GM18858 (cell line): ENCODE measurements at regions not wholly inside any gene's neighbourhood (a gene's known extent, or its start where the extent isn't known, plus 50 kb on each side); places are given as distances from the start of the nearest gene placed in this dataset.

ENCODE experiments used
- ATAC-seq: cut with Tn5 transposase; IDR thresholded peaks from one replicate; pipeline ENCODE4 v1.9.1; 2021; ENCODE audit not compliant: unreplicated experiment

- ATAC-seq, result no peak
Observed at GRCh38 chr4:4808086-4808485, 51.4 kb upstream of the MSX1 start.

GRCh38 chr4:4805887-4806286 is 53.6 kb upstream of the MSX1 start:
- ATAC-seq, result no peak

GRCh38 chr4:4803912-4804296 is 55.6 kb upstream of the MSX1 start:
- no peak for ATAC-seq

GRCh38 chr4:4803216-4803911 is 56.1 kb upstream of the MSX1 start:
- no peak for ATAC-seq

GRCh38 chr4:4800646-4801408 is 58.6 kb upstream of the MSX1 start:
- ATAC-seq, result no peak

GRCh38 chr4:4794421-4794820 is 65.0 kb upstream of the MSX1 start:
- ATAC-seq, result no peak

- ATAC-seq, result no peak
Observed at GRCh38 chr4:4792466-4792865, 67.0 kb upstream of the MSX1 start.

- ATAC-seq, result no peak
Observed at GRCh38 chr4:4791299-4792111, 68.0 kb upstream of the MSX1 start.

GRCh38 chr4:4789462-4789861 is 70.0 kb upstream of the MSX1 start:
- no peak for ATAC-seq

GRCh38 chr4:4788573-4788972 is 70.9 kb upstream of the MSX1 start:
- no peak for ATAC-seq

- ATAC-seq, result no peak
Observed at GRCh38 chr4:4787421-4787820, 72.0 kb upstream of the MSX1 start.

- ATAC-seq, result no peak
Observed at GRCh38 chr4:4784379-4784778, 75.1 kb upstream of the MSX1 start.

- ATAC-seq, result no peak
Observed at GRCh38 chr4:4783847-4784246, 75.6 kb upstream of the MSX1 start.

GRCh38 chr4:4782969-4783368 is 76.5 kb upstream of the MSX1 start:
- no peak for ATAC-seq

- ATAC-seq, result no peak
Observed at GRCh38 chr4:4781936-4782707, 77.3 kb upstream of the MSX1 start.

GRCh38 chr4:4780729-4781244 is 78.7 kb upstream of the MSX1 start:
- ATAC-seq, result no peak

GRCh38 chr4:4779486-4779885 is 80.0 kb upstream of the MSX1 start:
- no peak for ATAC-seq

- ATAC-seq, result no peak
Observed at GRCh38 chr4:4779054-4779453, 80.4 kb upstream of the MSX1 start.

GRCh38 chr4:4778554-4778953 is 80.9 kb upstream of the MSX1 start:
- no peak for ATAC-seq

GRCh38 chr4:4776934-4777333 is 82.5 kb upstream of the MSX1 start:
- ATAC-seq, result no peak

GRCh38 chr4:4776335-4776734 is 83.1 kb upstream of the MSX1 start:
- no peak for ATAC-seq
